ENCODE measurements at regions not wholly inside any gene's neighbourhood (a gene's known extent, or its start where the extent isn't known, plus 50 kb on each side); places are given as distances from the start of the nearest gene placed in this dataset.
"Not testable (repeated sequence)": the region's sequence is repeated elsewhere in the genome, so short reads cannot be mapped to it uniquely, and the experiment has no call there.

- Histone ChIP-seq H3K4me3 (ENCODE audit: control insufficient read depth in 1 of 7, extremely low read depth in 1 of 7, insufficient read depth in 4 of 7, low read depth in 2 of 7, low read length in 6 of 7) (no peak overlapping the region), H3K36me3 (ENCODE audit: control insufficient read depth in 4 of 4, insufficient read depth in 4 of 4, low read length in 3 of 4) (no peaks in the 10 kb centered on the region), H3K9me3 (ENCODE audit: control extremely low read depth in 1 of 5, control insufficient read depth in 4 of 5, insufficient read depth in 2 of 5, low read depth in 1 of 5, low read length in 4 of 5) (no peaks in the 10 kb centered on the region), H3K27ac (ENCODE audit: insufficient read depth in 1 of 2, low read depth in 1 of 2, low read length in 2 of 2, poor library complexity in 1 of 2, severe bottlenecking in 2 of 2) (no peak overlapping the region), H3K27me3 (replicated peaks in 2 of 5; ENCODE audit: control insufficient read depth in 4 of 5, insufficient read depth in 5 of 5, low read length in 4 of 5) (no peaks in the 10 kb centered on the region), H3K4me1 (ENCODE audit: control extremely low read depth in 1 of 4, control insufficient read depth in 4 of 4, insufficient read depth in 4 of 4, low read length in 3 of 4) (no peaks in the 10 kb centered on the region)
- ChIA-PET POLR2A (no interaction called here), CTCF (no interaction called here)
- DNase-seq: no peak
- no CpG with 5 or more reads among the region's 1 CpG for WGBS (ENCODE audit: insufficient coverage)
Observed at GRCh38 chr14:29982171-29982570, 54.5 kb upstream of the PRKD1 start.

GRCh38 chr14:29982993-29983392 lies 55.3 kb upstream of the PRKD1 start:
- DNase-seq: no peak
- Histone ChIP-seq H3K27me3 (replicated peaks in 2 of 5; ENCODE audit: control insufficient read depth in 4 of 5, insufficient read depth in 5 of 5, low read length in 4 of 5) (no peaks in the 10 kb centered on the region), H3K36me3 (ENCODE audit: control insufficient read depth in 4 of 4, insufficient read depth in 4 of 4, low read length in 3 of 4) (no peaks in the 10 kb centered on the region), H3K27ac (ENCODE audit: insufficient read depth in 1 of 2, low read depth in 1 of 2, low read length in 2 of 2, poor library complexity in 1 of 2, severe bottlenecking in 2 of 2) (no peak overlapping the region), H3K4me1 (ENCODE audit: control extremely low read depth in 1 of 4, control insufficient read depth in 4 of 4, insufficient read depth in 4 of 4, low read length in 3 of 4) (no peaks in the 10 kb centered on the region), H3K4me3 (ENCODE audit: control insufficient read depth in 1 of 7, extremely low read depth in 1 of 7, insufficient read depth in 4 of 7, low read depth in 2 of 7, low read length in 6 of 7) (no peak overlapping the region), H3K9me3 (ENCODE audit: control extremely low read depth in 1 of 5, control insufficient read depth in 4 of 5, insufficient read depth in 2 of 5, low read depth in 1 of 5, low read length in 4 of 5) (no peaks in the 10 kb centered on the region)
- ChIA-PET POLR2A (interaction anchor here (0.6 kb wide), 1 partner anchor 1965 kb away, joined by 3 read pairs; no protein-coding TSS in a partner anchor), CTCF (no interaction called here)
- 71% methylated on average over 1 of the region's 1 CpG for WGBS (ENCODE audit: insufficient coverage)

- H3K4me1 ChIP-seq (ENCODE audit: control extremely low read depth in 1 of 4, control insufficient read depth in 4 of 4, insufficient read depth in 4 of 4, low read length in 3 of 4); CTCF ChIA-PET; DNase-seq; H3K27me3 ChIP-seq (replicated peaks in 2 of 5; ENCODE audit: control insufficient read depth in 4 of 5, insufficient read depth in 5 of 5, low read length in 4 of 5); H3K4me3 ChIP-seq (ENCODE audit: control insufficient read depth in 1 of 7, extremely low read depth in 1 of 7, insufficient read depth in 4 of 7, low read depth in 2 of 7, low read length in 6 of 7); H3K27ac ChIP-seq (ENCODE audit: insufficient read depth in 1 of 2, low read depth in 1 of 2, low read length in 2 of 2, poor library complexity in 1 of 2, severe bottlenecking in 2 of 2); H3K9me3 ChIP-seq (ENCODE audit: control extremely low read depth in 1 of 5, control insufficient read depth in 4 of 5, insufficient read depth in 2 of 5, low read depth in 1 of 5, low read length in 4 of 5); POLR2A ChIA-PET; H3K36me3 ChIP-seq (ENCODE audit: control insufficient read depth in 4 of 4, insufficient read depth in 4 of 4, low read length in 3 of 4): not testable (repeated sequence)
- no CpG with 5 or more reads among the region's 30 CpGs for whole genome bisulfite sequencing (ENCODE audit: insufficient coverage)
Observed at GRCh38 chr14:29990344-29990857, 62.8 kb upstream of the PRKD1 start.

GRCh38 chr14:29990993-29991392 lies 63.3 kb upstream of the PRKD1 start:
- ChIA-PET CTCF (no interaction called here), POLR2A (no interaction called here)
- no peak overlapping the region for H3K27ac ChIP-seq (ENCODE audit: insufficient read depth in 1 of 2, low read depth in 1 of 2, low read length in 2 of 2, poor library complexity in 1 of 2, severe bottlenecking in 2 of 2)
- no peak overlapping the region for H3K4me3 ChIP-seq (ENCODE audit: control insufficient read depth in 1 of 7, extremely low read depth in 1 of 7, insufficient read depth in 4 of 7, low read depth in 2 of 7, low read length in 6 of 7)
- no peak for DNase-seq
- H3K9me3 ChIP-seq (ENCODE audit: control extremely low read depth in 1 of 5, control insufficient read depth in 4 of 5, insufficient read depth in 2 of 5, low read depth in 1 of 5, low read length in 4 of 5): no peaks in the 10 kb centered on the region
- no CpG with 5 or more reads among the region's 2 CpGs for WGBS (ENCODE audit: insufficient coverage)
- H3K4me1 ChIP-seq (ENCODE audit: control extremely low read depth in 1 of 4, control insufficient read depth in 4 of 4, insufficient read depth in 4 of 4, low read length in 3 of 4): no peaks in the 10 kb centered on the region
- H3K27me3 ChIP-seq (replicated peaks in 2 of 5; ENCODE audit: control insufficient read depth in 4 of 5, insufficient read depth in 5 of 5, low read length in 4 of 5): no peaks in the 10 kb centered on the region
- H3K36me3 ChIP-seq (ENCODE audit: control insufficient read depth in 4 of 4, insufficient read depth in 4 of 4, low read length in 3 of 4): no peaks in the 10 kb centered on the region

GRCh38 chr14:29993143-29993542 lies 65.5 kb upstream of the PRKD1 start:
- CTCF ChIA-PET: no interaction called here
- H3K27ac ChIP-seq (ENCODE audit: insufficient read depth in 1 of 2, low read depth in 1 of 2, low read length in 2 of 2, poor library complexity in 1 of 2, severe bottlenecking in 2 of 2): no peak overlapping the region
- H3K4me1 ChIP-seq (ENCODE audit: control extremely low read depth in 1 of 4, control insufficient read depth in 4 of 4, insufficient read depth in 4 of 4, low read length in 3 of 4): no peaks in the 10 kb centered on the region
- no peaks in the 10 kb centered on the region for H3K27me3 ChIP-seq (replicated peaks in 2 of 5; ENCODE audit: control insufficient read depth in 4 of 5, insufficient read depth in 5 of 5, low read length in 4 of 5)
- H3K4me3 ChIP-seq (ENCODE audit: control insufficient read depth in 1 of 7, extremely low read depth in 1 of 7, insufficient read depth in 4 of 7, low read depth in 2 of 7, low read length in 6 of 7): no peak overlapping the region
- POLR2A ChIA-PET: interaction anchor here (0.6 kb wide), 1 partner anchor 169 kb away, joined by 3 read pairs; no protein-coding TSS in a partner anchor
- H3K9me3 ChIP-seq (ENCODE audit: control extremely low read depth in 1 of 5, control insufficient read depth in 4 of 5, insufficient read depth in 2 of 5, low read depth in 1 of 5, low read length in 4 of 5): no peaks in the 10 kb centered on the region
- DNase-seq: no peak
- H3K36me3 ChIP-seq (ENCODE audit: control insufficient read depth in 4 of 4, insufficient read depth in 4 of 4, low read length in 3 of 4): no peaks in the 10 kb centered on the region
- WGBS (ENCODE audit: insufficient coverage): 100% methylated on average over 1 of the region's 2 CpGs

GRCh38 chr14:29999013-29999539 lies 71.4 kb upstream of the PRKD1 start:
- Histone ChIP-seq H3K4me3 (ENCODE audit: control insufficient read depth in 1 of 7, extremely low read depth in 1 of 7, insufficient read depth in 4 of 7, low read depth in 2 of 7, low read length in 6 of 7) (no peak overlapping the region), H3K9me3 (ENCODE audit: control extremely low read depth in 1 of 5, control insufficient read depth in 4 of 5, insufficient read depth in 2 of 5, low read depth in 1 of 5, low read length in 4 of 5) (no peaks in the 10 kb centered on the region), H3K36me3 (ENCODE audit: control insufficient read depth in 4 of 4, insufficient read depth in 4 of 4, low read length in 3 of 4) (no peaks in the 10 kb centered on the region), H3K27ac (ENCODE audit: insufficient read depth in 1 of 2, low read depth in 1 of 2, low read length in 2 of 2, poor library complexity in 1 of 2, severe bottlenecking in 2 of 2) (no peak overlapping the region), H3K27me3 (replicated peaks in 2 of 5; ENCODE audit: control insufficient read depth in 4 of 5, insufficient read depth in 5 of 5, low read length in 4 of 5) (no peaks in the 10 kb centered on the region), H3K4me1 (ENCODE audit: control extremely low read depth in 1 of 4, control insufficient read depth in 4 of 4, insufficient read depth in 4 of 4, low read length in 3 of 4) (no peaks in the 10 kb centered on the region)
- DNase-seq: no peak
- POLR2A ChIA-PET: interaction anchor here (0.8 kb wide), 1 partner anchor 804 kb away, joined by 3 read pairs; no protein-coding TSS in a partner anchor
- CTCF ChIA-PET: no interaction called here
- no CpG with 5 or more reads among the region's 3 CpGs for WGBS (ENCODE audit: insufficient coverage)

- Histone ChIP-seq H3K9me3 (ENCODE audit: control extremely low read depth in 1 of 5, control insufficient read depth in 4 of 5, insufficient read depth in 2 of 5, low read depth in 1 of 5, low read length in 4 of 5) (no peaks in the 10 kb centered on the region), H3K4me3 (ENCODE audit: control insufficient read depth in 1 of 7, extremely low read depth in 1 of 7, insufficient read depth in 4 of 7, low read depth in 2 of 7, low read length in 6 of 7) (no peak overlapping the region), H3K27ac (ENCODE audit: insufficient read depth in 1 of 2, low read depth in 1 of 2, low read length in 2 of 2, poor library complexity in 1 of 2, severe bottlenecking in 2 of 2) (no peak overlapping the region), H3K36me3 (ENCODE audit: control insufficient read depth in 4 of 4, insufficient read depth in 4 of 4, low read length in 3 of 4) (no peaks in the 10 kb centered on the region), H3K4me1 (ENCODE audit: control extremely low read depth in 1 of 4, control insufficient read depth in 4 of 4, insufficient read depth in 4 of 4, low read length in 3 of 4) (no peaks in the 10 kb centered on the region), H3K27me3 (replicated peaks in 2 of 5; ENCODE audit: control insufficient read depth in 4 of 5, insufficient read depth in 5 of 5, low read length in 4 of 5) (no peaks in the 10 kb centered on the region)
- WGBS (ENCODE audit: insufficient coverage): 86% methylated on average over 3 of the region's 5 CpGs
- ChIA-PET CTCF (no interaction called here), POLR2A (no interaction called here)
- DNase-seq: no peak
Observed at GRCh38 chr14:30002859-30003258, 75.2 kb upstream of the PRKD1 start.
